ENCODE measurements at regions not wholly inside any gene's neighbourhood (a gene's known extent, or its start where the extent isn't known, plus 50 kb on each side); places are given as distances from the start of the nearest gene placed in this dataset.
A peak's percentile ranks its signal among the peaks of the same experiment; 100 is the strongest.

GRCh38 chr16:9155871-9156270 is 64.4 kb downstream of the HAPSTR1 start:
- Histone ChIP-seq H2AK5ac (ENCODE audit: low read length) (no peak overlapping the region), H3K36me3 (ENCODE audit: control insufficient read depth in 1 of 2, insufficient read depth in 2 of 2, low read length in 2 of 2) (no peaks in the 10 kb centered on the region), H3K27me3 (ENCODE audit: insufficient read depth, low read length) (no peaks in the 10 kb centered on the region), H4K8ac (ENCODE audit: low read depth, low read length) (no peak overlapping the region), H2BK12ac (ENCODE audit: low read length) (no peak overlapping the region), H3K14ac (ENCODE audit: low read length) (no peak overlapping the region), H3K23ac (ENCODE audit: low read length) (no peak overlapping the region), H3K4me1 (ENCODE audit: control insufficient read depth in 1 of 2, insufficient read depth in 2 of 2, low read length in 2 of 2) (no peaks in the 10 kb centered on the region), H3K9me3 (ENCODE audit: insufficient read depth, low read depth, low read length) (no peaks in the 10 kb centered on the region), H3K79me1 (ENCODE audit: low read length) (no peaks in the 10 kb centered on the region), H3K4me2 (ENCODE audit: low read length) (no peak overlapping the region), H3K4me3 (ENCODE audit: low read depth, low read length) (no peak overlapping the region), H3K79me2 (ENCODE audit: control insufficient read depth, insufficient read depth, low read length, poor library complexity) (no peaks in the 10 kb centered on the region), H2BK5ac (ENCODE audit: low read depth, low read length, poor library complexity) (no peak overlapping the region), H3K4ac (ENCODE audit: low read depth, low read length) (no peak overlapping the region), H2AFZ (ENCODE audit: insufficient read depth, low read length, poor library complexity) (no peak overlapping the region), H3K18ac (ENCODE audit: low read length) (no peak overlapping the region), H4K12ac (ENCODE audit: low read depth, low read length) (no peak overlapping the region), H3K9ac (ENCODE audit: low read length) (no peak overlapping the region), H2BK120ac (ENCODE audit: insufficient read depth, low read length, poor library complexity) (no peak overlapping the region), H4K91ac (ENCODE audit: low read depth, low read length) (no peak overlapping the region), H3K27ac (ENCODE audit: low read depth, low read length) (no peak overlapping the region)
- no peak for DNase-seq
- WGBS (ENCODE audit: extremely low coverage, insufficient coverage, insufficient read length) = no CpG with 5 or more reads among the region's 5 CpGs

DNA sequence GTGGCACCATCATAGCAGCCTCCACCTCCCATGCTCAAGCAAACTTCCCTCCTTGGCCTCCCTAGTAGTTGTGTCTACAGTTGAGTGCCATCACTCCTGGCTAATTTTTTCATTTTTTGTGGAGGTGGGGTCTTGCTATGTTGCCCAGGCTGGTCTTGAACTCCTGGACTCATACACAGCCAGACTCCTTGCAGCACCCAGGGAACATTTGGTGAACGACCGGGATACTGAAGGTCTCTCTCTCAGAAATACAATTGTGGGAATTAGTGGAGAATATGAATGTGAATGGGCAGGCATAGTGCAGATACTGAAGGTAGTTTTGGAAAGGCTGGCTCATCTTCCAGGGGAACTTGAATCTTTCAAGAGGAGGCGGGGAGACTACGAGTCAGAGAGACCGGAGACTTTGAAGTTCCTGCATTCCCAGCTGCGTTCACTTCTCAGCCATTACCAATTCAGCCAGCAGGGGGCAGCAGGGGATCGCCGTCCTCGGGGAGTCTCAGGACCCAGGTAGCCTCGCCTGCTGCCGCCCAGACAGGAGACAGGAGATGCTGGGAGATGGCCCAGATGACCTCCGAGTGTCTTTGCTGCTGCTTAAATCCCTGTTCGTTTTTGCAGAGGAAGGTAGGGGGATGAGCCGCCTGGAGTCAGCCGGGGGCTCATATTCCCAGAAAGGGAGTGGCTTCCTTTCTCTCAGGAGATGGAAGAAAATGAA is 68.6 kb downstream of the HAPSTR1 start:
- WGBS (ENCODE audit: extremely low coverage, insufficient coverage, insufficient read length) = no CpG with 5 or more reads among the region's 15 CpGs
- H4K91ac ChIP-seq (ENCODE audit: low read depth, low read length) = no peak overlapping the region
- no peak overlapping the region for H2BK5ac ChIP-seq (ENCODE audit: low read depth, low read length, poor library complexity)

DNA sequence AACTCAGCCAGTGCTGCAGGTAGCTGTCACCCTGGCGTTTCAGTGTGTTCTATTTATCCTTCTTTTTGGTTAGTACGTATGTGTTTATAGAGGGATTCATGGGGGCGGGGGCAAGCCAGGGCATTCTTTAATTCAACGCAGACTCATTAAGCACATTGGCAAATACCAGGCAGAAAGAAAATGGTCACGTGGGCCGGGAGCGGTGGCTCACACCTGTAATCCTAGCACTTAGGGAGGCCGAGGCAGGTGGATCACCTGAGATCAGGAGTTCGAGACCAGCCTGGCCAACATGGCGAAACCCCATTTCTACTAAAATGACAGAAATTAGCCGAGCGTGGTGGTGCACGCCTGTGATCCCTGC is 69.1 kb downstream of the HAPSTR1 start:
- H3K79me2 ChIP-seq (ENCODE audit: control insufficient read depth, insufficient read depth, low read length, poor library complexity) = no peaks in the 10 kb centered on the region
- no peak overlapping the region for H3K23ac ChIP-seq (ENCODE audit: low read length)
- H3K14ac ChIP-seq (ENCODE audit: low read length) = no peak overlapping the region
- no peak overlapping the region for H2BK12ac ChIP-seq (ENCODE audit: low read length)
- no peak overlapping the region for H3K27ac ChIP-seq (ENCODE audit: low read depth, low read length)
- H3K9ac ChIP-seq (ENCODE audit: low read length) = no peak overlapping the region
- H3K79me1 ChIP-seq (ENCODE audit: low read length) = no peaks in the 10 kb centered on the region
- H2AFZ ChIP-seq (ENCODE audit: insufficient read depth, low read length, poor library complexity) = no peak overlapping the region
- no peaks in the 10 kb centered on the region for H3K4me1 ChIP-seq (ENCODE audit: control insufficient read depth in 1 of 2, insufficient read depth in 2 of 2, low read length in 2 of 2)
- H3K36me3 ChIP-seq (ENCODE audit: control insufficient read depth in 1 of 2, insufficient read depth in 2 of 2, low read length in 2 of 2) = no peaks in the 10 kb centered on the region
- no peaks in the 10 kb centered on the region for H3K27me3 ChIP-seq (ENCODE audit: insufficient read depth, low read length)
- H3K4ac ChIP-seq (ENCODE audit: low read depth, low read length) = no peak overlapping the region
- H3K18ac ChIP-seq (ENCODE audit: low read length) = no peak overlapping the region
- H2BK5ac ChIP-seq (ENCODE audit: low read depth, low read length, poor library complexity) = no peak overlapping the region
- no peaks in the 10 kb centered on the region for H3K9me3 ChIP-seq (ENCODE audit: insufficient read depth, low read depth, low read length)
- H3K4me2 ChIP-seq (ENCODE audit: low read length) = no peak overlapping the region
- H2AK5ac ChIP-seq (ENCODE audit: low read length) = no peak overlapping the region
- H3K4me3 ChIP-seq (ENCODE audit: low read depth, low read length) = no peak overlapping the region
- no peak overlapping the region for H4K91ac ChIP-seq (ENCODE audit: low read depth, low read length)
- no CpG with 5 or more reads among the region's 13 CpGs for whole genome bisulfite sequencing (ENCODE audit: extremely low coverage, insufficient coverage, insufficient read length)
- no peak overlapping the region for H4K8ac ChIP-seq (ENCODE audit: low read depth, low read length)
- H4K12ac ChIP-seq (ENCODE audit: low read depth, low read length) = no peak overlapping the region
- H2BK120ac ChIP-seq (ENCODE audit: insufficient read depth, low read length, poor library complexity) = no peak overlapping the region
- no peak for DNase-seq

More for the DNA sequence above, 68.6 kb downstream of the HAPSTR1 start:
- H3K4me3 ChIP-seq (ENCODE audit: low read depth, low read length) = no peak overlapping the region
- H4K12ac ChIP-seq (ENCODE audit: low read depth, low read length) = no peak overlapping the region
- H3K4me1 ChIP-seq (ENCODE audit: control insufficient read depth in 1 of 2, insufficient read depth in 2 of 2, low read length in 2 of 2) = no peaks in the 10 kb centered on the region
- H3K36me3 ChIP-seq (ENCODE audit: control insufficient read depth in 1 of 2, insufficient read depth in 2 of 2, low read length in 2 of 2) = no peaks in the 10 kb centered on the region
- H3K9ac ChIP-seq (ENCODE audit: low read length) = no peak overlapping the region
- no peak overlapping the region for H2AFZ ChIP-seq (ENCODE audit: insufficient read depth, low read length, poor library complexity)
- H3K23ac ChIP-seq (ENCODE audit: low read length) = no peak overlapping the region
- no peak overlapping the region for H2BK12ac ChIP-seq (ENCODE audit: low read length)
- no peak overlapping the region for H2AK5ac ChIP-seq (ENCODE audit: low read length)
- H3K27ac ChIP-seq (ENCODE audit: low read depth, low read length) = no peak overlapping the region
- H3K79me1 ChIP-seq (ENCODE audit: low read length) = no peaks in the 10 kb centered on the region
- no peaks in the 10 kb centered on the region for H3K79me2 ChIP-seq (ENCODE audit: control insufficient read depth, insufficient read depth, low read length, poor library complexity)
- H3K14ac ChIP-seq (ENCODE audit: low read length) = no peak overlapping the region
- H2BK120ac ChIP-seq (ENCODE audit: insufficient read depth, low read length, poor library complexity) = no peak overlapping the region
- H3K18ac ChIP-seq (ENCODE audit: low read length) = no peak overlapping the region
- peak; percentile 69 to 89 for DNase-seq
- H3K4me2 ChIP-seq (ENCODE audit: low read length) = peak overlapping the region; percentile 28
- H3K9me3 ChIP-seq (ENCODE audit: insufficient read depth, low read depth, low read length) = no peaks in the 10 kb centered on the region
- no peak overlapping the region for H4K8ac ChIP-seq (ENCODE audit: low read depth, low read length)
- H3K27me3 ChIP-seq (ENCODE audit: insufficient read depth, low read length) = no peaks in the 10 kb centered on the region
- no peak overlapping the region for H3K4ac ChIP-seq (ENCODE audit: low read depth, low read length)

- Histone ChIP-seq H2BK12ac (ENCODE audit: low read length) (no peak overlapping the region), H3K14ac (ENCODE audit: low read length) (no peak overlapping the region), H2AK5ac (ENCODE audit: low read length) (no peak overlapping the region), H3K23ac (ENCODE audit: low read length) (no peak overlapping the region), H3K9ac (ENCODE audit: low read length) (no peak overlapping the region), H4K8ac (ENCODE audit: low read depth, low read length) (no peak overlapping the region), H3K4me2 (ENCODE audit: low read length) (no peak overlapping the region), H3K36me3 (ENCODE audit: control insufficient read depth in 1 of 2, insufficient read depth in 2 of 2, low read length in 2 of 2) (no peaks in the 10 kb centered on the region), H2BK120ac (ENCODE audit: insufficient read depth, low read length, poor library complexity) (no peak overlapping the region), H3K27ac (ENCODE audit: low read depth, low read length) (no peak overlapping the region), H3K79me1 (ENCODE audit: low read length) (no peaks in the 10 kb centered on the region), H3K4me1 (ENCODE audit: control insufficient read depth in 1 of 2, insufficient read depth in 2 of 2, low read length in 2 of 2) (no peaks in the 10 kb centered on the region), H4K12ac (ENCODE audit: low read depth, low read length) (no peak overlapping the region), H3K9me3 (ENCODE audit: insufficient read depth, low read depth, low read length) (peaks cover 1% of the 10 kb centered on the region), H3K18ac (ENCODE audit: low read length) (no peak overlapping the region), H2BK5ac (ENCODE audit: low read depth, low read length, poor library complexity) (no peak overlapping the region), H3K4me3 (ENCODE audit: low read depth, low read length) (no peak overlapping the region), H3K4ac (ENCODE audit: low read depth, low read length) (no peak overlapping the region), H4K91ac (ENCODE audit: low read depth, low read length) (no peak overlapping the region), H2AFZ (ENCODE audit: insufficient read depth, low read length, poor library complexity) (no peak overlapping the region), H3K27me3 (ENCODE audit: insufficient read depth, low read length) (no peaks in the 10 kb centered on the region), H3K79me2 (ENCODE audit: control insufficient read depth, insufficient read depth, low read length, poor library complexity) (no peaks in the 10 kb centered on the region)
- no CpG with 5 or more reads among the region's 10 CpGs for WGBS (ENCODE audit: extremely low coverage, insufficient coverage, insufficient read length)
- DNase-seq = no peak
Measured at GRCh38 chr16:9165681-9166080, 74.2 kb downstream of the HAPSTR1 start.
